NT2/D1 (cell line): ENCODE measurements at regions not wholly inside any gene's neighbourhood (a gene's known extent, or its start where the extent isn't known, plus 50 kb on each side); places are given as distances from the start of the nearest gene placed in this dataset.

Source experiments
- SUZ12 ChIP-seq: IDR thresholded peaks from 2 replicates; pipeline ENCODE4 v1.6.1; 2011; ENCODE audit not compliant: insufficient read length, insufficient read depth; ENCODE audit errors: extremely low read depth
- YY1 ChIP-seq: IDR thresholded peaks from 2 replicates; pipeline ENCODE4 v1.6.1; 2011; ENCODE audit not compliant: insufficient read length, insufficient read depth

DNA sequence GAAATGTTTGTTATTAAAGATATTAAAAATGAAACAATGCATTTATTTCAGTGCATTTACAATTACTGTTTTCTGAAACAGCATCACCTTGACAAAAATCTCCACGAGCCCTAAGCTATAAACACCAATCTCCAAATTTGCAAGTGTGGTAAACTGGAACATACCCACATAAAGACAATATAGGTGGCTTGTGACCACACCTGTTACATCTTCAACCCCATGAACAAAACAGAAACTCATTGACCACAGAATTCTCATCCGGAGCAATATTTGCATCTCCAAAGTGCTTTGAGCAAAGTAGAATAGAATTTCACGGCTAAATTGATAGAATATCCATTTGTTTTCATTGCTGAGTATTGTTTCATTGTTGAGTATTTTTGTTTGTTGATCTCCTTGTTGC, 375.2 kb upstream of the FLRT2 start:
- TF ChIP-seq YY1 (no peak), SUZ12 (no peak)
